Keratinocyte (primary cell): ENCODE measurements at regions not wholly inside any gene's neighbourhood (a gene's known extent, or its start where the extent isn't known, plus 50 kb on each side); places are given as distances from the start of the nearest gene placed in this dataset.

Experiments used
- DNase-seq: peaks from one replicate; pipeline ENCODE4 v3.0.0-alpha.2; 2011; ENCODE audit warnings: low read depth, missing footprints, low spot score
- FAIRE-seq: peaks from 2 replicates; lab custom pipeline; 2011; peaks lifted over from hg19 to GRCh38; lab: Jason Lieb, UNC
- H2AFZ ChIP-seq: 2 replicates; pipeline ENCODE4 v1.6.0; 2012; ENCODE audit warnings: low read length, control low read depth, inconsistent platforms; ENCODE audit not compliant: control insufficient read depth
- H3K27ac ChIP-seq: 2 replicates; pipeline ENCODE4 v1.5.1; 2011; ENCODE audit warnings: low read length; ENCODE audit not compliant: control insufficient read depth, insufficient read depth
- H3K27me3 ChIP-seq: 3 replicates; pipeline ENCODE4 v1.6.0; 2011; ENCODE audit warnings: low read length; ENCODE audit not compliant: control insufficient read depth, insufficient read depth; ENCODE audit errors: extremely low read depth
- H3K36me3 ChIP-seq, 2 experiments: 2 replicates in 1 of 2; 3 replicates in 1 of 2; pipeline ENCODE4 v1.5.1; 2011; ENCODE audit warnings: low read length in 2 of 2, mild to moderate bottlenecking in 1 of 2; ENCODE audit not compliant: control insufficient read depth in 2 of 2, insufficient read depth in 2 of 2; ENCODE audit errors: extremely low read depth in 1 of 2
- H3K4me1 ChIP-seq: 3 replicates; pipeline ENCODE4 v1.5.1; 2011; ENCODE audit warnings: low read length; ENCODE audit not compliant: control insufficient read depth, insufficient read depth; ENCODE audit errors: extremely low read depth
- H3K4me2 ChIP-seq: 3 replicates; pipeline ENCODE4 v1.6.0; 2011; ENCODE audit warnings: low read depth, low read length; ENCODE audit not compliant: control insufficient read depth, insufficient read depth; ENCODE audit errors: extremely low read depth
- H3K4me3 ChIP-seq, 3 experiments: fragments of 200-600 bp in 1 of 3; sonication (generic) in 1 of 3; 2 replicates in 2 of 3; 3 replicates in 1 of 3; pipeline ENCODE4 v1.5.1; 2011 to 2016; ENCODE audit warnings: low read length in 3 of 3, mild to moderate bottlenecking in 3 of 3, control low read depth in 2 of 3, inconsistent platforms in 1 of 3, low read depth in 1 of 3, mixed read lengths in 1 of 3, mixed run types in 1 of 3, moderate library complexity in 1 of 3; ENCODE audit not compliant: control insufficient read depth in 2 of 3, insufficient read depth in 2 of 3; ENCODE audit errors: extremely low read depth in 1 of 3
- H3K79me2 ChIP-seq: 2 replicates; pipeline ENCODE4 v1.6.0; 2012; ENCODE audit warnings: low read length; ENCODE audit not compliant: control insufficient read depth, insufficient read depth
- H3K9ac ChIP-seq: 3 replicates; pipeline ENCODE4 v1.6.0; 2011; ENCODE audit warnings: low read length; ENCODE audit not compliant: control insufficient read depth, insufficient read depth; ENCODE audit errors: extremely low read depth
- H3K9me1 ChIP-seq: 3 replicates; pipeline ENCODE4 v1.6.0; 2011; ENCODE audit warnings: low read length; ENCODE audit not compliant: control insufficient read depth, insufficient read depth; ENCODE audit errors: extremely low read depth
- H3K9me3 ChIP-seq: 2 replicates; pipeline ENCODE4 v1.5.1; 2012; ENCODE audit warnings: low read depth, low read length; ENCODE audit not compliant: control insufficient read depth
- H4K20me1 ChIP-seq: 3 replicates; pipeline ENCODE4 v1.6.0; 2011; ENCODE audit warnings: low read length; ENCODE audit not compliant: control insufficient read depth, insufficient read depth; ENCODE audit errors: extremely low read depth
- EZH2 ChIP-seq: IDR thresholded peaks from one replicate; pipeline ENCODE4 v1.6.1; 2012; ENCODE audit warnings: inconsistent platforms, mild to moderate bottlenecking, low read length, moderate library complexity
- dilution Hi-C: fragments of 300-500 bp; cut with MboI; formaldehyde crosslinking; loops from one replicate; pipeline ENCODE4 v1.7.0; 2020; ENCODE audit warnings: low sequenced_read_pairs; ENCODE audit not compliant: extremely low pct_ligation_motif_present
- TF ChIP-seq, protein P1 (sequence below), 3 experiments: IDR thresholded peaks in 1 of 3; conservative IDR thresholded peaks in 1 of 3; optimal IDR thresholded peaks in 1 of 3; 2 replicates in 2 of 3; 3 replicates in 1 of 3; pipeline versions ENCODE3 to v1.5.1; 2011; ENCODE audit warnings: low read length in 3 of 3, mild to moderate bottlenecking in 3 of 3, moderate library complexity in 2 of 3, control low read depth in 1 of 3, inconsistent platforms in 1 of 3; ENCODE audit not compliant: insufficient read depth in 2 of 3; ENCODE audit errors: extremely low read depth in 1 of 3

DNA sequence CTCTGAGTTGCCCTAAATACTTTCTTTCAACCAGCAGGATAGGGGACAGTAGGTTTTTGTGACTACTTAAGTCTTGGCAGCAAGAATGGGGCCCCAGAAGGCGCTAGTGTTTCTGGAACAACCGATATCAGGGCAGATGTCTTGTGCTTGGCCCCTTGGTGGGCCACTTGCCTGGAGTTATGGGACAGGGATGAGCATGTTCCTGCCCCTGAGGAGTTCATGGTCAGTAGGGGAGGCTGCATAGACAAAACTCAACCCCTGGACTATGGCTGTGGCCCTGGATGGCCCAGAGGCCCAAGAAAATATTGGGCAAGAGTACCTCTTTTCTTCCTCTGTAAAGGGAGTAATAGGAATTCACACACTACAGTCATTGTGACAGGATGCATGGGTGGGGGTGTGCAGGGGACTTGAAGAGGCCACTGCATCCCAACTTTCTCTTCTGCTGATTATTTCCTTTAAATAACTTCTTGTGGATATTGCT lies 57.7 kb upstream of the IGFBP3 start:
- Histone ChIP-seq H3K4me3 (no peak overlapping the region), H3K9ac (peak overlapping the region; percentile 49), H3K27ac (peak overlapping the region; percentile 74), H2AFZ (no peak overlapping the region), H3K9me1 (no peaks in the 10 kb centered on the region), H3K27me3 (no peaks in the 10 kb centered on the region), H4K20me1 (no peaks in the 10 kb centered on the region), H3K4me2 (peak overlapping the region; percentile 40), H3K36me3 (no peaks in the 10 kb centered on the region), H3K4me1 (peaks cover 26% of the 10 kb centered on the region), H3K9me3 (no peaks in the 10 kb centered on the region), H3K79me2 (no peaks in the 10 kb centered on the region)
- dilution Hi-C loops = no loop called here
- no peak for TF ChIP-seq EZH2
- TF ChIP-seq, protein P1, sequence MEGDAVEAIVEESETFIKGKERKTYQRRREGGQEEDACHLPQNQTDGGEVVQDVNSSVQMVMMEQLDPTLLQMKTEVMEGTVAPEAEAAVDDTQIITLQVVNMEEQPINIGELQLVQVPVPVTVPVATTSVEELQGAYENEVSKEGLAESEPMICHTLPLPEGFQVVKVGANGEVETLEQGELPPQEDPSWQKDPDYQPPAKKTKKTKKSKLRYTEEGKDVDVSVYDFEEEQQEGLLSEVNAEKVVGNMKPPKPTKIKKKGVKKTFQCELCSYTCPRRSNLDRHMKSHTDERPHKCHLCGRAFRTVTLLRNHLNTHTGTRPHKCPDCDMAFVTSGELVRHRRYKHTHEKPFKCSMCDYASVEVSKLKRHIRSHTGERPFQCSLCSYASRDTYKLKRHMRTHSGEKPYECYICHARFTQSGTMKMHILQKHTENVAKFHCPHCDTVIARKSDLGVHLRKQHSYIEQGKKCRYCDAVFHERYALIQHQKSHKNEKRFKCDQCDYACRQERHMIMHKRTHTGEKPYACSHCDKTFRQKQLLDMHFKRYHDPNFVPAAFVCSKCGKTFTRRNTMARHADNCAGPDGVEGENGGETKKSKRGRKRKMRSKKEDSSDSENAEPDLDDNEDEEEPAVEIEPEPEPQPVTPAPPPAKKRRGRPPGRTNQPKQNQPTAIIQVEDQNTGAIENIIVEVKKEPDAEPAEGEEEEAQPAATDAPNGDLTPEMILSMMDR (optimal IDR thresholded peaks at IDR 0.05 in 1 of 3, IDR thresholded peaks at IDR 0.05 in 1 of 3, conservative IDR thresholded peaks at IDR 0.05 in 1 of 3; ENCODE audit: extremely low read depth in 1 of 3, insufficient read depth in 2 of 3, low read length in 3 of 3) = no peak
- DNase-seq (no peak), FAIRE-seq (peak; percentile 41)

DNA sequence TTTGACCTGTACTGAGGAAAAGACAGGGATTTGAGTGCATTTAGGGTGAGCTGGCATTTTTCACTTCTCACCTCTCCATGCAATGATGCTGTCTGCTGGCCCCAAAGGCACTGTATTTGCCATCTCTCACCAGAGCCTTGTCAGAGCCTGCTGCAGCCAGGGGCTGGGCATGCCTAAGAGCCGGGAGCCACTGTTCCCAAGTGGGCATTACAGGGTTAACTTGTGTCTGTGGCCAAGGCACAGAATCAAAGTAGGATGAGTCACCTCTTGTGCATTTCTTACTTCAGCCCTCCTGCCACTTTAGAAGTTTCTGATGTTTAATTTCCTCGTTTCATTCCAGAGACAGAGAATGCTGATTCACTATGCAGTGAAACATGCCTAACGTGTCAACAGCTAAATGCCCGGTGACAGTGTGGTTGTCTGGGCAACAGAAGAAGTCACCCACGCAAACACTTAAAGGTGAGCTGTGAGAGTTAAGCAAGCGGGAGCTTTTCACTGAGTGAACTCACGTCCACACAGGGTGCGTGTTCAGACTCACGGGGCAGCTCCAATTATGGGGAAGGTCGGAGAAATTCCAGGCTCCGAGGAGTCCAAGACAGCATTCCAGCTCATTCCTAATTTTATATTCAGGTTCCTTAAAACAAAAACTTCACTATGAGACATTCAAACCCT lies 57.1 kb upstream of the IGFBP3 start:
- Histone ChIP-seq H3K27ac (peak overlapping the region; percentile 74), H2AFZ (no peak overlapping the region), H3K79me2 (no peaks in the 10 kb centered on the region), H3K9me3 (no peaks in the 10 kb centered on the region), H3K27me3 (no peaks in the 10 kb centered on the region), H3K9ac (peak overlapping the region; percentile 49), H3K36me3 (no peaks in the 10 kb centered on the region), H3K4me1 (peaks cover 26% of the 10 kb centered on the region), H3K9me1 (no peaks in the 10 kb centered on the region), H4K20me1 (no peaks in the 10 kb centered on the region), H3K4me3 (peak overlapping the region in 1 of 3 experiments; percentile 8), H3K4me2 (peak overlapping the region; percentile 40)
- dilution Hi-C loops = no loop called here
- FAIRE-seq (peak; percentile 98), DNase-seq (peak; percentile 97)
- no peak for TF ChIP-seq EZH2
- TF ChIP-seq, protein P1 (optimal IDR thresholded peaks at IDR 0.05 in 1 of 3, IDR thresholded peaks at IDR 0.05 in 1 of 3, conservative IDR thresholded peaks at IDR 0.05 in 1 of 3; ENCODE audit: extremely low read depth in 1 of 3, insufficient read depth in 2 of 3, low read length in 3 of 3) = no peak
